ENCODE measurements at regions not wholly inside any gene's neighbourhood (a gene's known extent, or its start where the extent isn't known, plus 50 kb on each side); places are given as distances from the start of the nearest gene placed in this dataset.
"Not testable (repeated sequence)": the region's sequence is repeated elsewhere in the genome, so short reads cannot be mapped to it uniquely, and the experiment has no call there.

DNA sequence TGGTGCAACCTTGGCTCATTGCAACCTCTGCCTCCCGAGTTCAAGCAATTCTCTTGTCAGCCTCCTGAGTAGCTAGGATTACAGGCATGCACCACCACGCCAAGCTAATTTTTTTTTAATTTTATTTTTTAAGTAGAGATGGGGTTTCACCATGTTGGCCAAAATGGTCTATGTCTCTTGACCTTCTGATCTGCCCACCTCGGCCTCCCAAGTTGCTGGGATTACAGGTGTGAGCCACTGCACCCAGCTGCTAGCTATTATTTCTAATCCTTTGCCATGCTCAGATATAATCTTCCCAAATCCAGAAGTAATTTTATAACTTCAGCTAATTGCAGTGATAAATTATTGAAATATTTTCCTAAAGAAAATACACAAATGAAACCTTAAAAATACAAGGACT is 305.1 kb upstream of the OR11H12 start:
- DNase-seq = peak; percentile 10
- intact Hi-C loops (cut with DNase I); ATAC-seq: not testable (repeated sequence)

GRCh38 chr14:18332366-18333035 is 268.4 kb upstream of the OR11H12 start:
- ATAC-seq; intact Hi-C loops (cut with DNase I); DNase-seq: not testable (repeated sequence)

- DNase-seq; intact Hi-C loops (cut with DNase I); ATAC-seq: not testable (repeated sequence)
Measured at GRCh38 chr14:18333316-18333715, 267.6 kb upstream of the OR11H12 start.

GRCh38 chr14:18333799-18334198 is 267.1 kb upstream of the OR11H12 start:
- DNase-seq = not testable (repeated sequence)

More at GRCh38 chr14:18333799-18334198, 267.1 kb upstream of the OR11H12 start:
- intact Hi-C loops (cut with DNase I); ATAC-seq: not testable (repeated sequence)
